ENCODE measurements at regions not wholly inside any gene's neighbourhood (a gene's known extent, or its start where the extent isn't known, plus 50 kb on each side); places are given as distances from the start of the nearest gene placed in this dataset.

DNA sequence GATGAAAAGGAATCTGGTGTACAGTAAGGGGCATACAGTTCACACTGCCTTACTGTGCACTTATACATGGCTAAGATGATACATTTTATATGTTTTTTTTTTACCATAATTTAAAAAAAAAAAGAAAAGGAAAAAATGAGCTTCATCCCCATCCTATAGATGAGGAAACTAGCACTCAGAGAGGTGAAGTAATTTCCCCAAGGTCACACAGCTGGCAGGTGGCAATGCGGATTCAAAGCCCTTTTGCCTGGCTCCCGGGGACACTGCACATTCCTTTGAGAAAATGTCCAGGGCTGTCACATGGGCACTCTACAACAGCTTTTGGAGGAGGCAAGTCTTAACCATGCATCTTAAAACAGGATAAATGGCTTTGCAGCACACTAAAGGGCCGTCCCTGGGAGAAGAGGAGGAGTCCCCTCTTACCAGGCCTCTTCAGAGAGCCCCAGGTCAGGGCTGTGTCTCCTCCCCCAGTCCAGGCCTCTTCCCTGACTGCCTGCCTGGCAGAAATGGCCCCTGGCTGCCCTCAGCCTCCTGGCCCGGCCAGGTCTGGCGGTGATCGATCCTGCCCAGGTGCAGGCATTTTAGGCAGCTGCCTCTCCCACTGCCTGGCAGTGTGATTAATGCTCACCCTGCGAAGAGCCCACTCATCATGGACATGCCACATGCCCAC is 95.1 kb upstream of the LINGO1 start:
- H3K27me3 ChIP-seq, result no peaks in the 10 kb centered on the region
- no peaks in the 10 kb centered on the region for H3K4me1 ChIP-seq
- TF ChIP-seq CTCF (IDR thresholded peaks at IDR 0.05), result no peak
- H3K27ac ChIP-seq, result no peak overlapping the region
- DNase-seq (ENCODE audit: low spot score), result no peak
- H3K9me3 ChIP-seq, result no peaks in the 10 kb centered on the region
- no peak overlapping the region for H3K4me3 ChIP-seq
- no peaks in the 10 kb centered on the region for H3K36me3 ChIP-seq

GRCh38 chr15:77724715-77725114 is 92.0 kb upstream of the LINGO1 start:
- Histone ChIP-seq H3K9me3 (no peaks in the 10 kb centered on the region), H3K27me3 (no peaks in the 10 kb centered on the region), H3K27ac (no peak overlapping the region), H3K4me3 (no peak overlapping the region), H3K4me1 (no peaks in the 10 kb centered on the region), H3K36me3 (no peaks in the 10 kb centered on the region)
- no peak for TF ChIP-seq CTCF (IDR thresholded peaks at IDR 0.05)
- DNase-seq (ENCODE audit: low spot score), result no peak

DNA sequence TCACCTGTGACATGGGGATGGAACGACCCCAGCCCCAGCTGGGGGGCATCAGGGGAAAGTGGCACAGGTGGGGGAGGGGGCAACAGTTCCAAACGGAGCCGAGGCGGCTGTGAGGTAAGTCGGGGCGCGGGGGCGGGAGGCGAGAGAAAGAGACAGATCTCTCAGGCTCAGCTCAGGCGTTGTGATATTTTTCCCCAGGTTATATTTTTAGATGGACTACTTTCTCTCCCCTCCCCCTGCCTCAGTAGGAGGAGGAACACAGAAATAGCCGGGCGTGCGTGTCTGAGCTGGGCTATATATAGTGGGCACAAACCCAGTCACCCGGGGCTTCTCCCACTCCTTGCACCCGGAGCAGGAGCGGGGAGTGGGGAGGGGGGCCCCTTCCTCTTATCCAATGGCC is 91.0 kb upstream of the LINGO1 start:
- Histone ChIP-seq H3K27ac (no peak overlapping the region), H3K27me3 (no peaks in the 10 kb centered on the region), H3K36me3 (no peaks in the 10 kb centered on the region), H3K4me3 (no peak overlapping the region), H3K4me1 (no peaks in the 10 kb centered on the region), H3K9me3 (no peaks in the 10 kb centered on the region)
- DNase-seq (ENCODE audit: low spot score), result no peak
- TF ChIP-seq CTCF (IDR thresholded peaks at IDR 0.05), result no peak

- TF ChIP-seq CTCF (IDR thresholded peaks at IDR 0.05), result no peak
- no peak for DNase-seq (ENCODE audit: low spot score)
- H3K9me3 ChIP-seq, result no peaks in the 10 kb centered on the region
- H3K4me1 ChIP-seq, result no peaks in the 10 kb centered on the region
- H3K27me3 ChIP-seq, result no peaks in the 10 kb centered on the region
- H3K27ac ChIP-seq, result no peak overlapping the region
- no peak overlapping the region for H3K4me3 ChIP-seq
- no peaks in the 10 kb centered on the region for H3K36me3 ChIP-seq
Measured at GRCh38 chr15:77722759-77723460, 90.2 kb upstream of the LINGO1 start.

DNA sequence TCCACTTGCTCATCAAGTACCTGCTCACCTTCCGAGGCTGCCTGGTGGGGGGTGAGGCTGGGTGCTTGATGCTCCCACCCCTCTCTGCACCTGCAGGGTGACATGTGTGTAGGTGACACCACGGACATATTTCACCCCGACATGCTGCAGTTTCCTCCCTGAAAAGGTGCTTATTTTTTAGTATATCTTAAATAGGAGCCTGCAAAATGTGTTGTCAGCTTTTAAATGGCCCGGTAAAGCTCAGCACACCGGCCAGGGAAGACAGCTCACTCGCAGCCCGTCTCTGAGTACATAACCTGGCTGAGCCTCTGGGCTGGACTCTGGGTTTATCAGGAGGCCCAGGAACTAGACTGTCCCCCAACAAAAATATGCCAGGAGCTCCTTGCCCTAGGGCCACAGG is 89.3 kb upstream of the LINGO1 start:
- no peak for DNase-seq (ENCODE audit: low spot score)
- no peaks in the 10 kb centered on the region for H3K36me3 ChIP-seq
- H3K4me1 ChIP-seq, result no peaks in the 10 kb centered on the region
- H3K4me3 ChIP-seq, result no peak overlapping the region
- no peaks in the 10 kb centered on the region for H3K9me3 ChIP-seq
- no peak overlapping the region for H3K27ac ChIP-seq
- TF ChIP-seq CTCF (IDR thresholded peaks at IDR 0.05), result no peak
- no peaks in the 10 kb centered on the region for H3K27me3 ChIP-seq
